Effector memory CD8-positive, alpha-beta T cell (primary cell): ENCODE measurements at regions not wholly inside any gene's neighbourhood (a gene's known extent, or its start where the extent isn't known, plus 50 kb on each side); places are given as distances from the start of the nearest gene placed in this dataset.
"Not testable (repeated sequence)": the region's sequence is repeated elsewhere in the genome, so short reads cannot be mapped to it uniquely, and the experiment has no call there.

Source experiments
- ATAC-seq: fragments of 150-1000 bp; cut with Tn5 transposase; replicated peaks from 2 replicates; pipeline ENCODE4 v1.10.0; 2021; ENCODE audit warnings: mild to moderate bottlenecking, moderate library complexity
- DNase-seq, 3 experiments: peaks; one replicate each; pipeline ENCODE4 v3.0.0; 2021
- H3K27ac Mint-ChIP-seq, 2 donors: one replicate each; pipeline ENCODE4 v1.8.0; 2022; ENCODE audit warnings: mild to moderate bottlenecking in 2 of 2, mixed read lengths in 2 of 2, moderate library complexity in 2 of 2
- H3K27me3 Mint-ChIP-seq, 2 donors: one replicate each; pipeline ENCODE4 v1.8.0; 2022; ENCODE audit warnings: mixed read lengths in 2 of 2
- H3K36me3 Mint-ChIP-seq: one replicate; pipeline ENCODE4 v1.8.0; 2022; ENCODE audit warnings: mild to moderate bottlenecking, moderate library complexity, mixed read lengths; ENCODE audit not compliant: insufficient read depth
- H3K4me1 Mint-ChIP-seq, 2 donors: one replicate each; pipeline ENCODE4 v1.8.0; 2022; ENCODE audit warnings: low read depth in 2 of 2, mixed read lengths in 2 of 2
- H3K4me3 Mint-ChIP-seq, 2 donors: one replicate each; pipeline ENCODE4 v1.8.0; 2022; ENCODE audit warnings: mild to moderate bottlenecking in 2 of 2, mixed read lengths in 2 of 2, moderate library complexity in 2 of 2
- H3K9me3 Mint-ChIP-seq, 2 donors: one replicate each; pipeline ENCODE4 v1.8.0; 2022; ENCODE audit warnings: mixed read lengths in 2 of 2

DNA sequence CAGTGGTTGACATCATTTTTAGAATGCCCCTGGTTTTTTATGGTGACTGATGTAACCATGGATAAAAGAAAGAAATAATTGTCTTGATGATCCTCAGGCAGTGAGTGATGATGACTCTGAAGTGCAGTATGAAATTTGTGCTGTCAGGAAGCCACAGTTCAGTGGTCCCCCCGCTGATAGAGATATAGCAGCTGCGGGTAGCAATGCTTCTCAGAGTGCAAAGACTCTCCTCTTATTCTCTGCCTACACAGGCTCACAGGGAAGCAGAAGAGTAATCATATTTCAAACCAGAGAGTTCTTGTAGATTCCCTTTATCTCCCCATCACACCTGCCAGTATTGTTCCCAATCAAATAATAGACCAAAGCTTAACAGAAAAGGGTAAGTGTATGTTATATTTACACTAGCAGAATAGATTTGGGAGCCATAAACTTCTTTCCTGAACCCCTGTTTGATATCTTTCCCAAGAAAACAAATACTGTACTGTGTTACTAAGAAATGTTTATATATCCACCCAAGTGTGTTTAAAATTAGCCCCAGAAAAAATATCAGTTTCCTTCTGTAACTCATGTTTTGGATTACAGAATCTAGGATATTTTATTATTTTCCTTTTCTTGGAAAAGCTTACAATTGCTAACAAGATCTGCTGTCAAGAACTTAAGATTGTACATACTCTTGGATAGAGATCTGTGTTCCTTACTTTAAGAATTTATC lies 1817.4 kb upstream of the FLRT2 start:
- DNase-seq (no peak), ATAC-seq (no peak)
- H3K9me3 Mint-ChIP-seq, result peaks cover 0 to 8% of the 10 kb centered on the region in 2 donors
- H3K36me3 Mint-ChIP-seq, result no peaks in the 10 kb centered on the region
- no peaks in the 10 kb centered on the region for H3K4me1 Mint-ChIP-seq
- H3K4me3 Mint-ChIP-seq, result no peak overlapping the region
- no peaks in the 10 kb centered on the region for H3K27me3 Mint-ChIP-seq
- no peak overlapping the region for H3K27ac Mint-ChIP-seq

- Mint-ChIP-seq H3K36me3 (no peaks in the 10 kb centered on the region), H3K4me1 (no peaks in the 10 kb centered on the region), H3K27ac (no peak overlapping the region), H3K27me3 (no peaks in the 10 kb centered on the region), H3K9me3 (peaks cover 0 to 8% of the 10 kb centered on the region in 2 donors), H3K4me3 (no peak overlapping the region)
- ATAC-seq, result no peak
- no peak for DNase-seq
These were observed 1816.2 kb upstream of the FLRT2 start for GRCh38 chr14:83713732-83714131.

- no peak overlapping the region for H3K27ac Mint-ChIP-seq
- no peak for DNase-seq
- no peaks in the 10 kb centered on the region for H3K4me1 Mint-ChIP-seq
- no peaks in the 10 kb centered on the region for H3K27me3 Mint-ChIP-seq
- H3K36me3 Mint-ChIP-seq, result no peaks in the 10 kb centered on the region
- peaks cover 0 to 6% of the 10 kb centered on the region in 2 donors for H3K9me3 Mint-ChIP-seq
- no peak for ATAC-seq
- no peak overlapping the region for H3K4me3 Mint-ChIP-seq
These were observed 1815.8 kb upstream of the FLRT2 start for GRCh38 chr14:83714151-83714550.

DNA sequence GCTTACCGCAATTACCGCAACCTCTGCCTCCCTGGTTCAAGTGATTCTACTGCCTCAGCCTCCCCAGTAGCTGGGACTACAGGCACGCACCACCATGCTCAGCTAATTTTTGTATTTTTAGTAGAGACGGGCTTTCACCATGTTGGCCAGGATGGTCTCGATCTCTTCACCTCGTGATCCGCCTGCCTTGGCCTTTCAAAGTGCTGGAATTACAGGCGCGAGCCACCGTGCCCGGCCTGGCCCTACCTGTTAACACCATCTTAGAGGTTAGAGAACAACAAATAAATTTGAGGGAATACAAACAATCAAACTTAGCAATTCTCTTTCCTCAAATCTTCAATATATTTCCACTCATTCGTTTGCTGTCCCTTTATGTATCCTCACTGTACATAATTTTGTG lies 1810.5 kb upstream of the FLRT2 start:
- H3K27me3 Mint-ChIP-seq, H3K9me3 Mint-ChIP-seq, H3K27ac Mint-ChIP-seq, H3K4me1 Mint-ChIP-seq, DNase-seq, H3K4me3 Mint-ChIP-seq, H3K36me3 Mint-ChIP-seq, ATAC-seq: not testable (repeated sequence)

- no peak overlapping the region for H3K27ac Mint-ChIP-seq
These were observed 1796.3 kb upstream of the FLRT2 start for GRCh38 chr14:83733670-83734069.

GRCh38 chr14:83734431-83734830 lies 1795.5 kb upstream of the FLRT2 start:
- no peaks in the 10 kb centered on the region for H3K36me3 Mint-ChIP-seq
- H3K4me1 Mint-ChIP-seq, result no peaks in the 10 kb centered on the region
- no peak overlapping the region for H3K4me3 Mint-ChIP-seq
- peaks cover 5 to 9% of the 10 kb centered on the region in 2 donors for H3K9me3 Mint-ChIP-seq
- no peaks in the 10 kb centered on the region for H3K27me3 Mint-ChIP-seq
- ATAC-seq (no peak), DNase-seq (no peak)
- no peak overlapping the region for H3K27ac Mint-ChIP-seq

More at GRCh38 chr14:83733670-83734069, 1796.3 kb upstream of the FLRT2 start:
- Mint-ChIP-seq H3K4me1 (no peaks in the 10 kb centered on the region), H3K36me3 (no peaks in the 10 kb centered on the region), H3K4me3 (no peak overlapping the region), H3K9me3 (peaks cover 5 to 12% of the 10 kb centered on the region in 2 donors), H3K27me3 (no peaks in the 10 kb centered on the region)
- no peak for DNase-seq
- ATAC-seq, result no peak

GRCh38 chr14:83741269-83741668 lies 1788.7 kb upstream of the FLRT2 start:
- H3K9me3 Mint-ChIP-seq, result peaks cover 7 to 8% of the 10 kb centered on the region in 2 donors
- no peak overlapping the region for H3K27ac Mint-ChIP-seq
- no peaks in the 10 kb centered on the region for H3K4me1 Mint-ChIP-seq
- no peaks in the 10 kb centered on the region for H3K27me3 Mint-ChIP-seq
- no peak for DNase-seq
- H3K36me3 Mint-ChIP-seq, result no peaks in the 10 kb centered on the region
- no peak for ATAC-seq
- H3K4me3 Mint-ChIP-seq, result no peak overlapping the region

DNA sequence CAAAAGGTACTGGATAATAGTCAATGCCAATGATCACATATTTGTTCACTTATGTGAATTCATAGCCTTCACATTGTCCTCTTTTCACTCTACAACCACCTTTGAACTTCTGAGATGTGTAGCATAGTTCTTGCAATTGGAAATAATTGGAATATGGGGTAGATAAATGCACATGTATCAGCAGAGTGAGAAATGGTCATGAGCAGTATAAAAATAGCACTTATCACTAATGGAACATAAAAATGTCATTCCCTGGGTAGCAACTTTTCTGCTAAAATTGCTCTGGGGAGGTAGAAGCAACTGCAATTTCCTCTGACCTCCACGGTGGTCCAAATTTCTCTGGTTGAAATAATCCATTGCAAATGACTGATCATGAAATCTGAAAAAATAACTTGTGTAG lies 1785.7 kb upstream of the FLRT2 start:
- no peak for DNase-seq
- H3K27ac Mint-ChIP-seq, result no peak overlapping the region
- no peaks in the 10 kb centered on the region for H3K27me3 Mint-ChIP-seq
- peaks cover 7 to 20% of the 10 kb centered on the region in 2 donors for H3K9me3 Mint-ChIP-seq
- no peaks in the 10 kb centered on the region for H3K36me3 Mint-ChIP-seq
- no peak overlapping the region for H3K4me3 Mint-ChIP-seq
- no peaks in the 10 kb centered on the region for H3K4me1 Mint-ChIP-seq
- no peak for ATAC-seq

DNA sequence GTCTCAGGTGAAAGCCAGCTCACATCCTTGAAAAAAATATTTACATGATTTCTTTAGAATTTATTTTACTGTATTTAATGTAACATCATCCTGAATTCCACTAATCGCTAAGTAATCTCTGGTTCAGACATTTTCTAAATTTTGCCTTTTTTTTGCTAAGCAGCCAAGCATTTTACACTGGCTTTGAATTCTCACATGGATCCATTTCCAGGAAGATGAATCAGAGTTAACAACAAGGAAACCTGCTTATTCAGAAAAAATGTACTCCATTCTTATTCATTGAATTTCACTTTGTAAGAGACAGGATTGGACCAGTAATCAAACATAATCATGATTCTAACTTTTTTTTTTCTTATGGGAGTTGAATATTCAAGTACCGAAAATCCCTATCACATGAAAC lies 1785.1 kb upstream of the FLRT2 start:
- Mint-ChIP-seq H3K27me3 (no peaks in the 10 kb centered on the region), H3K4me1 (no peaks in the 10 kb centered on the region), H3K4me3 (no peak overlapping the region), H3K36me3 (no peaks in the 10 kb centered on the region), H3K9me3 (peaks cover 7 to 20% of the 10 kb centered on the region in 2 donors), H3K27ac (no peak overlapping the region)
- DNase-seq, result no peak
- ATAC-seq, result no peak

DNA sequence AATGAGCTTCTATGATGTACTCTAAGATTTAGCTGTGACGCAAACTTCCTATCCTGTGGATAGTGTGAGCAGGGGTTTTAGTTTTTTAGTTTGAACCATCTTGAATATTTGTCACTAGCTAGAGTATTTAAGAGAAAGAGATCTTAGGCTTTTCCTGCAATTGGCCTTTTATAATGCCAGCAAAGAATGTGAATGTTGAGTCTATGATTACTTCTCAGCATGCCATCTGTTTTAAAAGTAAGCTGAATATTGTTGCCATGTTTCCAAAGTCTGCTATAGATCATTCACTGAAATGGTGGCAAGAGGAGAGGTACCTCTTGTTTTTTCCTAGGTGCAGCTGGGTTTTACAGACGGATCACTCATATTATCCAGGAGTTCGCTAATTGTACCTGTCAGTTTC lies 1783.6 kb upstream of the FLRT2 start:
- Mint-ChIP-seq H3K36me3 (no peaks in the 10 kb centered on the region), H3K27me3 (no peaks in the 10 kb centered on the region), H3K27ac (no peak overlapping the region), H3K4me1 (no peaks in the 10 kb centered on the region), H3K9me3 (peaks cover 3 to 20% of the 10 kb centered on the region in 2 donors), H3K4me3 (no peak overlapping the region)
- no peak for DNase-seq
- no peak for ATAC-seq

- no peaks in the 10 kb centered on the region for H3K36me3 Mint-ChIP-seq
- H3K9me3 Mint-ChIP-seq, result peaks cover 0 to 1% of the 10 kb centered on the region in 2 donors
- DNase-seq, result no peak
- no peak for ATAC-seq
- no peak overlapping the region for H3K27ac Mint-ChIP-seq
- no peaks in the 10 kb centered on the region for H3K4me1 Mint-ChIP-seq
- H3K4me3 Mint-ChIP-seq, result no peak overlapping the region
- H3K27me3 Mint-ChIP-seq, result no peaks in the 10 kb centered on the region
These were observed 1772.0 kb upstream of the FLRT2 start for GRCh38 chr14:83757916-83758315.

GRCh38 chr14:83764656-83765599 lies 1765.0 kb upstream of the FLRT2 start:
- no peaks in the 10 kb centered on the region for H3K27me3 Mint-ChIP-seq

DNA sequence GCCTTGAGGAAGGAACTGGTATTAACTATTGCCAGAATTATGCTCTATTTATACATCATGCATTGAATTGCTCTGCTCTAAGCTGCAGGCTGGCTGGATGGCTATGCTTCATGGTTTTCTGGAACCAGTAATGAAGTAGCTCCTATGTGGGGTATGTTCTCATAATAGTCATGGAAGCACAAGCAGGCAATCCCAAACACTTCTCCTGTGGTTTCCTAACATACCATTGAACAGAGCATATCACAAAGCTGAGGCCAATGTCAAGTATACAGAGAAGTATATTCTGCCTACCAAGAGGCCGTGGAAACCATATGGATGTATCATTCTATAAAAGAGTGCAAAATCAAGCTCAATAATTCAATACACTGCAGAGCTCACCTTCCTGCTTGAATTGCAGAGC lies 1752.4 kb upstream of the FLRT2 start:
- Mint-ChIP-seq H3K4me3 (no peak overlapping the region), H3K27ac (no peak overlapping the region), H3K36me3 (no peaks in the 10 kb centered on the region), H3K9me3 (peaks cover 4 to 20% of the 10 kb centered on the region in 2 donors), H3K4me1 (no peaks in the 10 kb centered on the region), H3K27me3 (no peaks in the 10 kb centered on the region)
- DNase-seq (no peak), ATAC-seq (no peak)

More at GRCh38 chr14:83764656-83765599, 1765.0 kb upstream of the FLRT2 start:
- DNase-seq (no peak), ATAC-seq (no peak)
- Mint-ChIP-seq H3K4me1 (no peaks in the 10 kb centered on the region), H3K27ac (no peak overlapping the region), H3K9me3 (peaks cover 0 to 4% of the 10 kb centered on the region in 2 donors), H3K36me3 (no peaks in the 10 kb centered on the region), H3K4me3 (no peak overlapping the region)

GRCh38 chr14:83779266-83779665 lies 1750.7 kb upstream of the FLRT2 start:
- Mint-ChIP-seq H3K4me3 (no peak overlapping the region), H3K27me3 (no peaks in the 10 kb centered on the region)
- no peak for DNase-seq

More at GRCh38 chr14:83779266-83779665, 1750.7 kb upstream of the FLRT2 start:
- no peak for ATAC-seq
- Mint-ChIP-seq H3K9me3 (peaks cover 4 to 24% of the 10 kb centered on the region in 2 donors), H3K27ac (no peak overlapping the region), H3K36me3 (no peaks in the 10 kb centered on the region), H3K4me1 (no peaks in the 10 kb centered on the region)
